GM10266 (cell line): ENCODE measurements at regions not wholly inside any gene's neighbourhood (a gene's known extent, or its start where the extent isn't known, plus 50 kb on each side); places are given as distances from the start of the nearest gene placed in this dataset.

Source experiments
- DNase-seq: peaks from one replicate; pipeline ENCODE4 v3.0.0; 2012; ENCODE audit errors: extremely low spot score
- CTCF ChIP-seq: IDR thresholded peaks from 2 replicates; pipeline ENCODE4 v1.5.1; 2012; ENCODE audit warnings: mild to moderate bottlenecking, low read depth; ENCODE audit not compliant: control insufficient read depth, insufficient read depth; ENCODE audit errors: missing control alignments

GRCh38 chr16:72475688-72476087 lies 303.7 kb upstream of the PMFBP1 start:
- TF ChIP-seq CTCF, result no peak
- DNase-seq, result no peak

DNA sequence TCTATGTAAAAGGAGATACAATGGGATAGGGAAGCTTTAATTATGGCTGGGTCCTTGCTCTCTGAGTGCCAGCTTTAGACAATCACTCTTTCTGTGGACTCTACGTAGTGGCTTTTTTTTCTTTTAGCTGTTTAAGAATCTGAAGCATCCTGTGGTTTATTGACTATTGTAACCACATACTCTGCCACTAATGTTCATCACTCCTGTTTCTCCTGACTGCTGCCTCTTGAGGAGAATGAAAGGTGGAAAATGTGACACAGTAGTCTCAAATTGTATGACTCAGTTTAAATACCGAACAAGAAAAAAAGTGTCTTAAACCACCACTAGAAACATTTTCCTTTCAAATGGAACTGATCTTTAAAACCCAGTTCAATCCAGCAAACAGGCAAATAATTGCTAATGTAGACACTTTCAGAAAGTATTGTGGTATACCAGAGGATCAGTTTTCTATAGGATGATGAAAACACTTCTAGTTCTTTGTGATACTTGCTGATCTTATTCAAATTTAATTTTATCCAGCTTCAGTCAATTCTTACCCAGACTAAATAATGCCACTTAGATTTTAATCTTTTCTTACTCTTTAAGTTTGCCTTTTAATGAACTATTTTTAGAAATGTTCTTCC lies 302.7 kb upstream of the PMFBP1 start:
- TF ChIP-seq CTCF, result no peak
- DNase-seq, result no peak

GRCh38 chr16:72473631-72474030 lies 301.7 kb upstream of the PMFBP1 start:
- TF ChIP-seq CTCF, result no peak

DNA sequence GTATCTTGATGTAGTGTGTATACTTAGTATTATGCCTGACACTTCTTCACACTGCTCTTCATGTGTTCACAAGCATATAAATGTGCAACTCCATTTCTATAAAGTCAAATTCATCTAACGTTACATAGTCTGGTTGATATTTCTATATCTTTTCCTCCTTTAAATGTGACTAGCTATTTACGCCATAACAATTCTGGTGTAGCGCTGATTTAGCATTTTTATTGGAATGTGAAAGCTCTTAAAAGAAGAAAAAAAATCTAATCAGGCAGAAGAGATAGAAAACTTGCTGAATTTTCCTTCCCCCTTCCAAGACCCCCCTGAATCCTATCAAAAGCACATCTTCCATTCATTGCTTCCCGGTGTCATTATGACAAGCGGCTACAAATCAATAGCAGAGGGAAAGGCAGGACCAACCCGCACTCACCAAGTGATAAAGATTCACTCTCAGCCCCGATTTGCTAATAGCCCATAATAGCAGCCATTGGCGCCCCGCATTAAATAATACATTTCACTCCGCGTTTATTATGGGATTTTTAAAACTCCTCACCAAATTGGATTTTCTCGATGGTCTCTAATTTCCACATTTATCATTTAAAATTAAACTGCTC lies 299.5 kb upstream of the PMFBP1 start:
- no peak for TF ChIP-seq CTCF
- no peak for DNase-seq

More at GRCh38 chr16:72473631-72474030, 301.7 kb upstream of the PMFBP1 start:
- DNase-seq, result no peak

DNA sequence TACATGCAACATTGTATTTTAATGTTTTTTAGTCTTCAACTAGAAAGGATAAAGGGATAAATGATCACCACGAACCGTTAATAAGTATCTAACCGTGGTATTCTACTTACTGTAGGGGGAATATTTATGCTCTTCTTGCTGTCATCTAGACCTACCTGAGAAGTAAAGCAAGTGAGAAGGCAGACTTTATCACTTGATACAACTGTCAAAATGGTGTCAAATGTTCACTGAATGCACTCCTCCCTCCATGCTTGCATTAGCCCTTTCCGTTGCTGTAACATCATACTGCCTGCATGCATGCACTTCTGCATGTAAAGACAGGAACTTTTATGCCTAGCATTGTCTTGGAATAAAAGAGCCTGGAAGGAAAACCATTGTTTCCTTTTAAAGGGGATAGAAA lies 298.6 kb upstream of the PMFBP1 start:
- no peak for DNase-seq
- no peak for TF ChIP-seq CTCF

- DNase-seq, result no peak
- TF ChIP-seq CTCF, result no peak
Observed at GRCh38 chr16:72469932-72470331, 298.0 kb upstream of the PMFBP1 start.

GRCh38 chr16:72468582-72468981 lies 296.6 kb upstream of the PMFBP1 start:
- no peak for DNase-seq
- no peak for TF ChIP-seq CTCF
